Trophoblast cell (in vitro differentiated cells and primary cell): ENCODE measurements at regions not wholly inside any gene's neighbourhood (a gene's known extent, or its start where the extent isn't known, plus 50 kb on each side); places are given as distances from the start of the nearest gene placed in this dataset.
A peak's percentile ranks its signal among the peaks of the same experiment; 100 is the strongest.

Experiments used
- DNase-seq, 2 donors: peaks; one replicate each; pipeline ENCODE4 v3.0.0-alpha.2; 2016
- H2AFZ ChIP-seq: 2 replicates; pipeline ENCODE4 v1.6.1; 2013; ENCODE audit warnings: low read length, moderate library complexity, mild to moderate bottlenecking; ENCODE audit not compliant: insufficient read depth, poor library complexity
- H2AK5ac ChIP-seq: 2 replicates; pipeline ENCODE4 v1.6.1; 2013; ENCODE audit warnings: mild to moderate bottlenecking, low read length
- H2BK120ac ChIP-seq: 2 replicates; pipeline ENCODE4 v1.6.1; 2013; ENCODE audit warnings: low read length, mild to moderate bottlenecking, moderate library complexity; ENCODE audit not compliant: insufficient read depth, poor library complexity
- H2BK12ac ChIP-seq: 2 replicates; pipeline ENCODE4 v1.6.1; 2013; ENCODE audit warnings: mild to moderate bottlenecking, low read length, moderate library complexity
- H2BK5ac ChIP-seq: 2 replicates; pipeline ENCODE4 v1.6.1; 2013; ENCODE audit warnings: low read length, low read depth, moderate library complexity, mild to moderate bottlenecking; ENCODE audit not compliant: poor library complexity
- H3K14ac ChIP-seq: 2 replicates; pipeline ENCODE4 v1.6.1; 2013; ENCODE audit warnings: mild to moderate bottlenecking, low read length
- H3K18ac ChIP-seq: 2 replicates; pipeline ENCODE4 v1.6.1; 2013; ENCODE audit warnings: mild to moderate bottlenecking, low read length
- H3K23ac ChIP-seq: 2 replicates; pipeline ENCODE4 v1.6.1; 2013; ENCODE audit warnings: low read length
- H3K27ac ChIP-seq: 2 replicates; pipeline ENCODE4 v1.5.1; 2013; ENCODE audit warnings: low read depth, mild to moderate bottlenecking, inconsistent platforms, low read length, moderate library complexity
- H3K27me3 ChIP-seq: 2 replicates; pipeline ENCODE4 v1.6.1; 2013; ENCODE audit warnings: inconsistent platforms, mild to moderate bottlenecking, low read length, moderate library complexity; ENCODE audit not compliant: insufficient read depth
- H3K36me3 ChIP-seq, 2 experiments: 1 replicate in 1 of 2; 2 replicates in 1 of 2; pipeline ENCODE4 v1.6.1; 2013; ENCODE audit warnings: low read length in 2 of 2, mild to moderate bottlenecking in 2 of 2, moderate library complexity in 1 of 2; ENCODE audit not compliant: insufficient read depth in 2 of 2, control insufficient read depth in 1 of 2
- H3K4ac ChIP-seq: 2 replicates; pipeline ENCODE4 v1.6.1; 2013; ENCODE audit warnings: low read depth, mild to moderate bottlenecking, low read length, moderate library complexity
- H3K4me1 ChIP-seq, 2 experiments: 1 replicate in 1 of 2; 2 replicates in 1 of 2; pipeline ENCODE4 v1.6.1; 2013; ENCODE audit warnings: low read length in 2 of 2, mild to moderate bottlenecking in 2 of 2, moderate library complexity in 1 of 2; ENCODE audit not compliant: insufficient read depth in 2 of 2, control insufficient read depth in 1 of 2
- H3K4me2 ChIP-seq: 2 replicates; pipeline ENCODE4 v1.6.1; 2013; ENCODE audit warnings: inconsistent platforms, mild to moderate bottlenecking, low read length, moderate library complexity
- H3K4me3 ChIP-seq: 2 replicates; pipeline ENCODE4 v1.5.1; 2013; ENCODE audit warnings: mild to moderate bottlenecking, low read depth, low read length, inconsistent platforms
- H3K79me1 ChIP-seq: one replicate; pipeline ENCODE4 v1.6.1; 2013; ENCODE audit warnings: low read length
- H3K79me2 ChIP-seq: 2 replicates; pipeline ENCODE4 v1.6.1; 2013; ENCODE audit warnings: low read length, mild to moderate bottlenecking; ENCODE audit not compliant: control insufficient read depth, insufficient read depth, poor library complexity
- H3K9ac ChIP-seq: 2 replicates; pipeline ENCODE4 v1.6.1; 2013; ENCODE audit warnings: mild to moderate bottlenecking, low read length
- H3K9me3 ChIP-seq: 2 replicates; pipeline ENCODE4 v1.6.1; 2013; ENCODE audit warnings: low read depth, mild to moderate bottlenecking, control low read depth, inconsistent platforms, low read length; ENCODE audit not compliant: insufficient read depth
- H4K12ac ChIP-seq: 2 replicates; pipeline ENCODE4 v1.6.1; 2013; ENCODE audit warnings: low read depth, mild to moderate bottlenecking, low read length, moderate library complexity
- H4K8ac ChIP-seq: 2 replicates; pipeline ENCODE4 v1.6.1; 2013; ENCODE audit warnings: low read depth, mild to moderate bottlenecking, low read length, moderate library complexity
- H4K91ac ChIP-seq: one replicate; pipeline ENCODE4 v1.6.1; 2013; ENCODE audit warnings: low read depth, mild to moderate bottlenecking, low read length, moderate library complexity
- WGBS: extraction: QIAGEN DNeasy Blood & Tissue Kit; methylation state at CpG from one replicate; pipeline ENCODE4 v1.1.7; 2013; ENCODE audit warnings: missing lambda C conversion rate; ENCODE audit not compliant: insufficient read length, insufficient coverage; ENCODE audit errors: extremely low coverage; 5-methylcytosine and 5-hydroxymethylcytosine counted together

DNA sequence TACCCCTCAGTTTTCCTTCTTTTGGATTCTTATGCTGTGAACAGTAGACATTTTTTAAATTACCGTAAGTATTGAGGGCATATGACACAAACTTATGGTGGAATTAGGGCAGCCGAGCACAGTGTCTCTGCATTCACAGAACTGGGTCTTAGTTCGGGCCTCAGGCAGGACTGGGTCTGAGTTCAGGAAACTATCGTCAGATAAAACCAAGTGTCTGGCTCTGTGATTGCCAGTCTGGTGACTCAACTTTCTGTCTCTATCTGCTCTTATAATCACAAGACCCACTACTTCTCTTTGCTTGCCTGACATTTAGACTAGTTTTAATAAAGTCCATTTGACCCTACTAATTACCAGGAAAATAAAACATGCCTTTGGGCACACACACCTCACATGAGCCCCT is 146.2 kb downstream of the LMLN start:
- H3K4me2 ChIP-seq = no peak overlapping the region
- no peak overlapping the region for H3K9ac ChIP-seq
- H2AFZ ChIP-seq = no peak overlapping the region
- H3K27me3 ChIP-seq = peaks cover 2% of the 10 kb centered on the region
- H3K4ac ChIP-seq = no peak overlapping the region
- no peak overlapping the region for H4K8ac ChIP-seq
- no peaks in the 10 kb centered on the region for H3K79me2 ChIP-seq
- no peaks in the 10 kb centered on the region for H3K4me1 ChIP-seq
- no peak overlapping the region for H3K23ac ChIP-seq
- H2BK12ac ChIP-seq = no peak overlapping the region
- H3K36me3 ChIP-seq = no peaks in the 10 kb centered on the region
- H3K79me1 ChIP-seq = no peaks in the 10 kb centered on the region
- no peak overlapping the region for H3K4me3 ChIP-seq
- no peak overlapping the region for H4K91ac ChIP-seq
- no CpG with 5 or more reads among the region's 4 CpGs for WGBS
- H2BK120ac ChIP-seq = no peak overlapping the region
- no peak overlapping the region for H2BK5ac ChIP-seq
- H3K14ac ChIP-seq = no peak overlapping the region
- no peak overlapping the region for H2AK5ac ChIP-seq
- no peak for DNase-seq
- no peak overlapping the region for H4K12ac ChIP-seq
- H3K27ac ChIP-seq = no peak overlapping the region
- H3K9me3 ChIP-seq = no peaks in the 10 kb centered on the region
- no peak overlapping the region for H3K18ac ChIP-seq

DNA sequence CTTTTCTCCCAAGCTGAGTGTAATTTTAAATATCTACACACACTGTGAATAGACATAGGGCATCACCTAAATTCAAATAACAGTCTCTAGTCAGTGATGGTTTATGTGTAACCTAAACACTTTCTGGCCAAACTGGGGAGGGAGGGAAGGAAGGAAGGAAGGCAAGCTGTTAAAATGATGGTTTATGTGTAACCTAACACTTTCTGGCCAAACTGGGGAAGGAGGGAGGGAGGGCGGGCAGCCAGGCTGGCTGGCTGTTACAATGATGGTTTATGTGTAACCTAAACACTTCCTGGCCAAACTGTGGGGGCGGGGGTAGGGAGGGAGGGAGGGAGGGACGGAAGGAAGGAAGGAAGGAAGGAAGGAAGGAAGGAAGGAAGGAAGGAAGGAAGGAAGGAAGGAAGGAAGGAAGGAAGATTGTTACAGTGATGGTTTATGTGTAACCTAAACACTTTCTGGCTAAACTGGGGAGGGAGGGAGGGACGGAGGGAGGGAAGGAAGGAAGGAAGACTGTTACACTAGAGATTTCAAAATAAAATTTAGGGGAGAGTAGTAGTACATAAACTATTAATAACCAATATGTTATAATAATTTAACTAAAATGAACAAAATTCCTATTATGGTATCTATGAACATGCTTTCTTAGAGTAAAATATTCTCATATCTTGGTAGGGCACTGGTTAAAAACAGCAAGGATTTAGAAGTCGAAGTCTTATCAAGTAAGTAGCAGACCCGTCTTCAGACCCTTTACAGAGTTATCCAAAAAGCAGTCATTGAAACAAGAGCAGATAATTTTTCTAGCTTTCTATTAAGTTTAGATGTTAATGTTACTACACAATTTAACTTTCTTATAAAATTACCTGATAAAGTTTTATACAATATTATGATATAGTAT is 148.1 kb downstream of the LMLN start:
- H2BK5ac ChIP-seq = no peak overlapping the region
- no peaks in the 10 kb centered on the region for H3K79me1 ChIP-seq
- H2AFZ ChIP-seq = no peak overlapping the region
- H3K36me3 ChIP-seq = no peaks in the 10 kb centered on the region
- no peak overlapping the region for H3K14ac ChIP-seq
- no peak overlapping the region for H4K12ac ChIP-seq
- peaks cover 8% of the 10 kb centered on the region for H3K27me3 ChIP-seq
- no peak overlapping the region for H2AK5ac ChIP-seq
- H2BK12ac ChIP-seq = no peak overlapping the region
- no peak overlapping the region for H2BK120ac ChIP-seq
- H3K23ac ChIP-seq = no peak overlapping the region
- H4K8ac ChIP-seq = no peak overlapping the region
- no peak overlapping the region for H3K4me2 ChIP-seq
- no peaks in the 10 kb centered on the region for H3K9me3 ChIP-seq
- H3K79me2 ChIP-seq = no peaks in the 10 kb centered on the region
- no peak overlapping the region for H3K4ac ChIP-seq
- H3K27ac ChIP-seq = no peak overlapping the region
- no CpG with 5 or more reads among the region's 6 CpGs for WGBS
- H4K91ac ChIP-seq = no peak overlapping the region
- no peak for DNase-seq
- H3K18ac ChIP-seq = no peak overlapping the region
- H3K4me3 ChIP-seq = no peak overlapping the region
- no peaks in the 10 kb centered on the region for H3K4me1 ChIP-seq
- H3K9ac ChIP-seq = no peak overlapping the region

DNA sequence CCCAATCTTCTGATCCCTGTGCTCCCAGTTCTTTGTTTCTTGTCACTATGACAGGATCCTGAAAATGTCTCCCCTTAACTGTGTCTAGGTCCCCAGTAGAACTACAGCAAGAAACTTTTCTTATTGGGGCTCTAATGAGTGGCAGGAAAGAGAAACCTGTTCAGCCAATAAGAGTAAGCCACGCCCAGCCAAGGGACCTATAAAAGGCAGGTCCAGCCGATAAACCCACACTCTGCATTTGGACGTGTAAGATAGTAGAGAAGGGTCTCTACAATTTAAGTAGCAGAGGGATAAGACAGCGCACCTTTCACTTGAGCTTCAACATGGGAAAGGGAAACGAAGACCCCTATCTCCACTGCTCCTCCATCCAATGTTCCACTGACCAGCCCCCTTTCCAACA is 149.9 kb downstream of the LMLN start:
- Histone ChIP-seq H2BK5ac (no peak overlapping the region), H3K4me3 (no peak overlapping the region), H3K9me3 (peaks cover 2% of the 10 kb centered on the region), H4K91ac (no peak overlapping the region), H2AK5ac (no peak overlapping the region), H3K18ac (no peak overlapping the region), H3K9ac (no peak overlapping the region), H3K4ac (no peak overlapping the region), H3K23ac (no peak overlapping the region), H3K79me1 (no peaks in the 10 kb centered on the region), H3K36me3 (no peaks in the 10 kb centered on the region), H3K4me2 (no peak overlapping the region), H2AFZ (no peak overlapping the region), H3K14ac (no peak overlapping the region), H3K27me3 (peaks cover 21% of the 10 kb centered on the region), H4K8ac (no peak overlapping the region), H3K79me2 (no peaks in the 10 kb centered on the region), H3K4me1 (no peaks in the 10 kb centered on the region), H3K27ac (no peak overlapping the region), H2BK12ac (no peak overlapping the region), H2BK120ac (no peak overlapping the region), H4K12ac (no peak overlapping the region)
- no CpG with 5 or more reads among the region's 5 CpGs for WGBS
- DNase-seq = no peak

DNA sequence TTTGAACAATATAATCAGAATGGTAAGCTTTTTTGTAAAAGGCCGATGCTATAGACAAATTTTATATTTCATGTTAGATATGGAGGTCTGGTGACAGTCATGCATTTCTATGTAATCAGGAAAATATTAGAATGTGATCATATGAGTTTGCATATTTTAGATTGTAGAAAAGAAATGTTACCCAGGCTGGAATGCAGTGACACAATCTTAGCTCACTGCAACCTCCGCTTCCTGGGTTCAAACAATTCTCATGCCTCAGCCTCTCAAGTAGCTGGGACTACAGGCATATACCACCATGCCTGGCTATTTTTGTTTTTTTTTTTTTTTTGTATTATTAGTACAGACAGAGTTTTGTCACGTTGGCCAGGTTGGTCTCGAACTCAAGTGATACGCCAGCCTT is 152.0 kb downstream of the LMLN start:
- no peak overlapping the region for H2AFZ ChIP-seq
- H3K4me1 ChIP-seq = no peaks in the 10 kb centered on the region
- H2BK5ac ChIP-seq = no peak overlapping the region
- no peak overlapping the region for H4K8ac ChIP-seq
- H3K79me2 ChIP-seq = no peaks in the 10 kb centered on the region
- no CpG with 5 or more reads among the region's 5 CpGs for WGBS
- H3K79me1 ChIP-seq = no peaks in the 10 kb centered on the region
- H4K12ac ChIP-seq = no peak overlapping the region
- peaks cover 21% of the 10 kb centered on the region for H3K27me3 ChIP-seq
- H3K18ac ChIP-seq = no peak overlapping the region
- H2BK12ac ChIP-seq = no peak overlapping the region
- no peak overlapping the region for H3K4me2 ChIP-seq
- H4K91ac ChIP-seq = no peak overlapping the region
- no peak overlapping the region for H3K4me3 ChIP-seq
- no peak overlapping the region for H3K27ac ChIP-seq
- H3K23ac ChIP-seq = no peak overlapping the region
- no peak overlapping the region for H3K4ac ChIP-seq
- H3K9me3 ChIP-seq = peaks cover 2% of the 10 kb centered on the region
- H3K9ac ChIP-seq = no peak overlapping the region
- peak in 1 of 2 donors; percentile 59 for DNase-seq
- no peak overlapping the region for H2BK120ac ChIP-seq
- no peak overlapping the region for H3K14ac ChIP-seq
- H3K36me3 ChIP-seq = no peaks in the 10 kb centered on the region
- no peak overlapping the region for H2AK5ac ChIP-seq
